HEK293 (cell line): ENCODE measurements at regions not wholly inside any gene's neighbourhood (a gene's known extent, or its start where the extent isn't known, plus 50 kb on each side); places are given as distances from the start of the nearest gene placed in this dataset.

ENCODE experiments used
- CTCF ChIP-seq: fragments of 450-650 bp; formaldehyde crosslinking; IDR thresholded peaks from 2 replicates; pipeline ENCODE4 v1.5.1; 2016; ENCODE audit warnings: missing biosample characterization, missing genetic modification characterization
- KLF1 ChIP-seq: fragments of 450-650 bp; formaldehyde crosslinking; IDR thresholded peaks from 2 replicates; pipeline ENCODE4 v1.5.1; 2016; ENCODE audit warnings: missing biosample characterization, missing genetic modification characterization
- KLF10 ChIP-seq: fragments of 450-650 bp; IDR thresholded peaks from 2 replicates; pipeline ENCODE4 v1.5.1; 2018; ENCODE audit warnings: missing biosample characterization, mild to moderate bottlenecking, missing genetic modification characterization
- MEIS1 ChIP-seq: sonication (generic); formaldehyde crosslinking; IDR thresholded peaks from 2 replicates; pipeline ENCODE4 v1.8.1; 2022; ENCODE audit warnings: missing genetic modification reagents, mild to moderate bottlenecking, borderline replicate concordance
- PRDM2 ChIP-seq: fragments of 450-650 bp; formaldehyde crosslinking; IDR thresholded peaks from 2 replicates; pipeline ENCODE4 v1.5.1; 2016; ENCODE audit warnings: missing biosample characterization, missing genetic modification characterization, borderline replicate concordance
- TRIM28 ChIP-seq: IDR thresholded peaks from 2 replicates; pipeline ENCODE4 v1.6.1; 2011; ENCODE audit warnings: low read length, control low read depth, borderline replicate concordance
- ZNF239 ChIP-seq: fragments of 450-650 bp; formaldehyde crosslinking; IDR thresholded peaks from 2 replicates; pipeline ENCODE4 v1.5.1; 2016; ENCODE audit warnings: missing biosample characterization, missing genetic modification characterization
- ZNF24 ChIP-seq: fragments of 450-650 bp; formaldehyde crosslinking; IDR thresholded peaks from 2 replicates; pipeline ENCODE4 v1.5.1; 2016; ENCODE audit warnings: missing biosample characterization, missing genetic modification characterization
- ZNF747 ChIP-seq: fragments of 450-650 bp; formaldehyde crosslinking; IDR thresholded peaks from 2 replicates; pipeline ENCODE4 v1.5.1; 2016; ENCODE audit warnings: missing biosample characterization, missing genetic modification characterization
- ZNF768 ChIP-seq: fragments of 450-650 bp; formaldehyde crosslinking; IDR thresholded peaks from 2 replicates; pipeline ENCODE4 v1.5.1; 2018; ENCODE audit warnings: missing biosample characterization, mild to moderate bottlenecking, missing genetic modification characterization
- TF ChIP-seq, protein P1 (sequence below): fragments of 450-650 bp; formaldehyde crosslinking; IDR thresholded peaks from 2 replicates; pipeline ENCODE4 v1.5.1; 2016; ENCODE audit warnings: missing biosample characterization, missing genetic modification characterization

GRCh38 chr4:17063888-17064287 lies 165.4 kb upstream of the LDB2 start:
- TF ChIP-seq CTCF (tag by site-specific recombination): no peak
- no peak for TF ChIP-seq ZNF768 (tag by site-specific recombination)
- TF ChIP-seq, protein P1, sequence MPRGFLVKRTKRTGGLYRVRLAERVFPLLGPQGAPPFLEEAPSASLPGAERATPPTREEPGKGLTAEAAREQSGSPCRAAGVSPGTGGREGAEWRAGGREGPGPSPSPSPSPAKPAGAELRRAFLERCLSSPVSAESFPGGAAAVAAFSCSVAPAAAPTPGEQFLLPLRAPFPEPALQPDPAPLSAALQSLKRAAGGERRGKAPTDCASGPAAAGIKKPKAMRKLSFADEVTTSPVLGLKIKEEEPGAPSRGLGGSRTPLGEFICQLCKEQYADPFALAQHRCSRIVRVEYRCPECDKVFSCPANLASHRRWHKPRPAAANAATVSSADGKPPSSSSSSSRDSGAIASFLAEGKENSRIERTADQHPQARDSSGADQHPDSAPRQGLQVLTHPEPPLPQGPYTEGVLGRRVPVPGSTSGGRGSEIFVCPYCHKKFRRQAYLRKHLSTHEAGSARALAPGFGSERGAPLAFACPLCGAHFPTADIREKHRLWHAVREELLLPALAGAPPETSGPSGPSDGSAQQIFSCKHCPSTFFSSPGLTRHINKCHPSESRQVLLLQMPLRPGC (tag by site-specific recombination): no peak
- TF ChIP-seq ZNF24 (tag by site-specific recombination): no peak
- TF ChIP-seq ZNF747 (tag by site-specific recombination): no peak
- TF ChIP-seq TRIM28: no peak
- no peak for TF ChIP-seq PRDM2
- no peak for TF ChIP-seq MEIS1 (CRISPR knock-in tag)
- no peak for TF ChIP-seq ZNF239 (tag by site-specific recombination)
- TF ChIP-seq KLF10 (tag by site-specific recombination): no peak
- TF ChIP-seq KLF1: no peak
